ENCODE measurements at regions not wholly inside any gene's neighbourhood (a gene's known extent, or its start where the extent isn't known, plus 50 kb on each side); places are given as distances from the start of the nearest gene placed in this dataset.

DNA sequence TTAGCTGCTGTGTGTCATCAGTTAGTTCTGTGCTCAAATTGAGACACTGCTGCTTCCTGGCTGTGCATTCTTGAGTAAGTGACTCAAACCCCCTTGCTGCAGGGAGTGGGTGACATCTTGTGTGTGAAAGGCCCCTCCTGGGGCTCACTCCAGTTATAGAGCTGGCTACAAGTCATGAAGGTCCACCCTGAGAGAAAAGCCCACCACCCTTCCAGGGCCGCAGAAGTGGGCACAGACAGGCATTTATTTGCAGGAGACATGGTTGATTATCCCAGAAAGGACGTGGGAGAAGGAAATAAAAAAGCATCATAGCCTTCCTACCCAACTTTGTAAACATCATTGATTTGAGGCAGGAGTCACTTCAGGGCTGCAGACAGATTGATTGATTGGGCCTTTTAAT lies 550.6 kb downstream of the MATN1 start:
- no peak for TF ChIP-seq CTCF (IDR thresholded peaks at IDR 0.05)
- no peak for TF ChIP-seq POLR2A (IDR thresholded peaks at IDR 0.05)

Measured in thyroid gland (tissue), 4 donors.